DOHH2 (cell line): ENCODE measurements at regions not wholly inside any gene's neighbourhood (a gene's known extent, or its start where the extent isn't known, plus 50 kb on each side); places are given as distances from the start of the nearest gene placed in this dataset.
A peak's percentile ranks its signal among the peaks of the same experiment; 100 is the strongest.
"Not testable (repeated sequence)": the region's sequence is repeated elsewhere in the genome, so short reads cannot be mapped to it uniquely, and the experiment has no call there.

ENCODE experiments used
- H3F3A ChIP-seq: fragments of 200-600 bp; sonication (generic), shearing (Covaris generic); 2 replicates; pipeline ENCODE4 v1.6.0; 2016; ENCODE audit warnings: antibody characterized with exemption, mild to moderate bottlenecking; ENCODE audit not compliant: control insufficient read depth, insufficient read depth
- H3K27ac ChIP-seq: fragments of 200-600 bp; sonication (generic); 2 replicates; pipeline ENCODE4 v1.5.1; 2014; ENCODE audit warnings: low read depth, mild to moderate bottlenecking, low read length, moderate library complexity
- H3K27me3 ChIP-seq: fragments of 200-600 bp; sonication (generic); 2 replicates; pipeline ENCODE4 v1.6.1; 2014; ENCODE audit warnings: mild to moderate bottlenecking, low read length, mixed read lengths; ENCODE audit not compliant: control insufficient read depth
- H3K36me3 ChIP-seq: fragments of 200-600 bp; sonication (generic); 2 replicates; pipeline ENCODE4 v1.6.1; 2014; ENCODE audit warnings: mild to moderate bottlenecking, low read length, moderate library complexity, mixed read lengths; ENCODE audit not compliant: control insufficient read depth
- H3K4me1 ChIP-seq: fragments of 200-600 bp; sonication (generic); 2 replicates; pipeline ENCODE4 v1.6.1; 2014; ENCODE audit warnings: mild to moderate bottlenecking, low read length, mixed read lengths; ENCODE audit not compliant: control insufficient read depth
- H3K4me2 ChIP-seq: fragments of 200-600 bp; sonication (generic); 2 replicates; pipeline ENCODE4 v1.6.0; 2014; ENCODE audit warnings: mild to moderate bottlenecking, low read length, moderate library complexity
- H3K4me3 ChIP-seq: fragments of 200-600 bp; sonication (generic); 2 replicates; pipeline ENCODE4 v1.5.1; 2014; ENCODE audit warnings: mild to moderate bottlenecking, low read length, mixed read lengths
- H3K79me2 ChIP-seq: fragments of 200-600 bp; sonication (generic); 2 replicates; pipeline ENCODE4 v1.6.1; 2014; ENCODE audit warnings: mild to moderate bottlenecking, low read length, mixed read lengths; ENCODE audit not compliant: control insufficient read depth
- H3K9me2 ChIP-seq: fragments of 200-600 bp; sonication (generic); replicated peaks from 2 replicates; pipeline ENCODE4 v1.6.1; 2014; ENCODE audit warnings: mild to moderate bottlenecking, low read length, mixed read lengths; ENCODE audit not compliant: control insufficient read depth
- H3K9me3 ChIP-seq: fragments of 200-600 bp; sonication (generic); 2 replicates; pipeline ENCODE4 v1.6.1; 2014; ENCODE audit warnings: antibody characterized with exemption, low read length, mixed read lengths; ENCODE audit not compliant: control insufficient read depth, insufficient read depth
- H4K20me1 ChIP-seq: fragments of 200-600 bp; sonication (generic); 2 replicates; pipeline ENCODE4 v1.6.0; 2014; ENCODE audit warnings: low read depth, mild to moderate bottlenecking, antibody characterized with exemption, low read length, moderate library complexity; ENCODE audit not compliant: control insufficient read depth, insufficient read depth
- EZH2phosphoT487 ChIP-seq: fragments of 200-600 bp; sonication (generic); IDR thresholded peaks from 2 replicates; pipeline ENCODE4 v1.6.1; 2017; ENCODE audit warnings: borderline replicate concordance, mild to moderate bottlenecking, antibody characterized with exemption, low read length, moderate library complexity, mixed read lengths
- TF ChIP-seq, protein P1 (sequence below): fragments of 200-600 bp; sonication (generic); IDR thresholded peaks from one replicate; pipeline ENCODE4 v1.5.1; 2014; ENCODE audit warnings: antibody characterized with exemption, mild to moderate bottlenecking, low read depth, low read length; ENCODE audit not compliant: poor library complexity, severe bottlenecking

DNA sequence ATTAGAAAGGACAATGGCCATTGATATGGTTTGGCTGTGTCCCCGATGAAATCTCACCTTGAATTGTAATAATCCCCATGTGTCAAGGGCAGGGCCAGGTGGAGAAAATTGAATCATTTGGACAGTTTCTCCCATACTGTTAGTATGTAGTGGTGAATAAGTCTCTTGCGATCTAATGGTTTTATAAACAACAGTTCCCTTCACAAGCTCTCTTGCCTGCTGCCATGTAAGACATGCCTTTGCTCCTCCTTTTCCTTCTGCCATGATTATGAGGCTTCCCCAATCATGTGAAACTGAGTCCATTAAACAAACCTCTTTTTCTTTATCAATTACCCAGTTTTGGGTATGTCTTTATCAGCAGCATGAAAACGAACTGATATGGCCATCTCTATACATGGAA lies 302.7 kb downstream of the SFMBT2 start:
- H3K9me3 ChIP-seq: no peaks in the 10 kb centered on the region
- H3K4me2 ChIP-seq: no peak overlapping the region
- H3K4me1 ChIP-seq: peaks cover 8% of the 10 kb centered on the region
- H4K20me1 ChIP-seq: no peaks in the 10 kb centered on the region
- H3K9me2 ChIP-seq: no peaks in the 10 kb centered on the region
- H3K4me3 ChIP-seq: no peak overlapping the region
- H3F3A ChIP-seq: no peaks in the 10 kb centered on the region
- no peaks in the 10 kb centered on the region for H3K79me2 ChIP-seq
- H3K27ac ChIP-seq: no peak overlapping the region
- no peaks in the 10 kb centered on the region for H3K36me3 ChIP-seq
- no peak for TF ChIP-seq EZH2phosphoT487
- TF ChIP-seq, protein P1, sequence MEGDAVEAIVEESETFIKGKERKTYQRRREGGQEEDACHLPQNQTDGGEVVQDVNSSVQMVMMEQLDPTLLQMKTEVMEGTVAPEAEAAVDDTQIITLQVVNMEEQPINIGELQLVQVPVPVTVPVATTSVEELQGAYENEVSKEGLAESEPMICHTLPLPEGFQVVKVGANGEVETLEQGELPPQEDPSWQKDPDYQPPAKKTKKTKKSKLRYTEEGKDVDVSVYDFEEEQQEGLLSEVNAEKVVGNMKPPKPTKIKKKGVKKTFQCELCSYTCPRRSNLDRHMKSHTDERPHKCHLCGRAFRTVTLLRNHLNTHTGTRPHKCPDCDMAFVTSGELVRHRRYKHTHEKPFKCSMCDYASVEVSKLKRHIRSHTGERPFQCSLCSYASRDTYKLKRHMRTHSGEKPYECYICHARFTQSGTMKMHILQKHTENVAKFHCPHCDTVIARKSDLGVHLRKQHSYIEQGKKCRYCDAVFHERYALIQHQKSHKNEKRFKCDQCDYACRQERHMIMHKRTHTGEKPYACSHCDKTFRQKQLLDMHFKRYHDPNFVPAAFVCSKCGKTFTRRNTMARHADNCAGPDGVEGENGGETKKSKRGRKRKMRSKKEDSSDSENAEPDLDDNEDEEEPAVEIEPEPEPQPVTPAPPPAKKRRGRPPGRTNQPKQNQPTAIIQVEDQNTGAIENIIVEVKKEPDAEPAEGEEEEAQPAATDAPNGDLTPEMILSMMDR: no peak
- H3K27me3 ChIP-seq: 0 out of 2 replicates have a peak, but pooled peaks cover 3% of the 10 kb centered on the region

DNA sequence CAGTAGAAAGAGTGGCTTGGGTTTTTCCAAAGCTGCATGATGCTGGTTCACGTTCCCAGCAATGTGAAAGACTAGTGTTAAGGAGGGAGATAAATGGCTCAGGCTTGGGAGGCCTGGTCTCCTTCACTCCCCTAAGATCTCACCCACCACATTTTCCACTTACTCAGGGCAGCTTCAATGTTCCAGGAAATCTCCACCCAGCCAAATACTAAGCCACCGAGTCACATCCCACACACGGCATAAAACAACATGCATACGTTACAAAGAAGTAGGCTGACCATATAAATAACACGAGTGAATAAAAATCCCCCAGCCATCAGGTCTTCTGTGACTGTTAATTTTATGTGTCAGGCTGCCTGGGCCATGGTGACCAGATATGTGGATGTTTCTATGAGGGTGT lies 303.5 kb downstream of the SFMBT2 start:
- Histone ChIP-seq H3K4me1 (peaks cover 17% of the 10 kb centered on the region), H3F3A (no peaks in the 10 kb centered on the region), H3K36me3 (no peaks in the 10 kb centered on the region), H4K20me1 (no peaks in the 10 kb centered on the region), H3K79me2 (no peaks in the 10 kb centered on the region), H3K4me3 (no peak overlapping the region), H3K9me2 (no peaks in the 10 kb centered on the region), H3K4me2 (no peak overlapping the region), H3K27me3 (0 out of 2 replicates have a peak, but pooled peaks cover 3% of the 10 kb centered on the region), H3K27ac (no peak overlapping the region), H3K9me3 (no peaks in the 10 kb centered on the region)
- no peak for TF ChIP-seq EZH2phosphoT487
- TF ChIP-seq, protein P1: no peak

DNA sequence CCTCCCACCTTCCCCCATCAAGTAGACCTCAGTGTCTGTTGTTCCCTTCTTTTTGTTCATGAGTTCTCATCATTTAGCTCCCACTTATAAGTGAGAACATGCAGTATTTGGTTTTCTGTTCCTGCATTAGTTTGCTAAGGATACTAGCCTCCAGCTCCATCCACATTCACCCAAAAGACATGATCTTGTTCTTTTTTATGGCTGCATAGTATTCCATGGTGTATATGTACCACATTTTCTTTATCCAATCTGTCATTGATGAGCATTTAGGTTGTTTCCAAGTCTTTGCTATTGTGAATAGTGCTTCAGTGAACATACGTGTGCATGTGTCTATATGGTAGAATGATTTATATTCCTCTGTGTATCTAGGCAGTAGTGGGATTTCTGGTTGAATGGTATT lies 306.5 kb downstream of the SFMBT2 start:
- H3K4me3 ChIP-seq, H4K20me1 ChIP-seq, H3K4me2 ChIP-seq, H3K27me3 ChIP-seq, H3K27ac ChIP-seq, H3K9me2 ChIP-seq, H3K9me3 ChIP-seq, H3K36me3 ChIP-seq, H3K79me2 ChIP-seq, H3F3A ChIP-seq: not testable (repeated sequence)
- H3K4me1 ChIP-seq: peaks cover 26% of the 10 kb centered on the region

DNA sequence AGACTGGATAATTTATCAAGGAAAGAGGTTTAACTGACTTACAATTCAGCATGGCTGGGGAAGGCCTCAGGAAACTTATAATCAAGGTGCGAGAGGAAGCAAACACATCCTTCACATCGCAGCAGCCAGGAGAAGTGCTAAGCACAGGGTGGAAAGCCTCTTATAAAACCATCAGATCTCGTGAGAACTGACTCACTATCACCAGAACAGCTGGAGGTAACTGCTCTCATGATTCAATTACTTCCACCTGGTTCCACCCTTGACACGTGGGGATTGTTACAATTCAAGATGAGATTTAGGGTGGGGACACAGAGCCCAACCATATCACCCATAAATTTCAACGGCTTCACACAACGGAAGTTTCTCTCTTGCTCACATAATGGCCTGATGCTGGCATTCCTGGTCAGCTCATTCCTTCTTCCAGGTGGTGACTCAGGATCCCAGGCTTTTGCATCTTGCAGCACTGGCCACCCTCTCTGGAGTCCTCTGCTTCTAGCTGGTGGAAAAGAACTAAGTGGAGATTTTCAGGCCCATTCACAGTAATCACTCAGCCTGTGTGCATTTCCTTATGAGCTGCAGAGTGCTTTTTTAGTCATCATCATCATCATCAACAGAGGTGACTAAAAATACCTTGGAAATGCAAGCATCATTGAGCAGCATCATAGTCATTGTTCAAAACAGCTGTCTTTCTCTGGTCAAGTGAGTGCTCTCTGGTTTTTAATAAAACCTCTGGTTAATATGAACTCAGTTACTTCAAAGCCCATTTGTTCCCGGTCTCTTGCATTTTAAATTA lies 308.1 kb downstream of the SFMBT2 start:
- H4K20me1 ChIP-seq: no peaks in the 10 kb centered on the region
- H3K4me2 ChIP-seq: peak overlapping the region; percentile 82
- H3K4me3 ChIP-seq: peak overlapping the region; percentile 67
- H3K27me3 ChIP-seq: no peaks in the 10 kb centered on the region
- TF ChIP-seq, protein P1: no peak
- TF ChIP-seq EZH2phosphoT487: no peak
- no peaks in the 10 kb centered on the region for H3K9me2 ChIP-seq
- no peaks in the 10 kb centered on the region for H3K79me2 ChIP-seq
- no peaks in the 10 kb centered on the region for H3K9me3 ChIP-seq
- no peaks in the 10 kb centered on the region for H3F3A ChIP-seq
- peak overlapping the region; percentile 78 for H3K27ac ChIP-seq
- H3K4me1 ChIP-seq: peaks cover 26% of the 10 kb centered on the region
- H3K36me3 ChIP-seq: no peaks in the 10 kb centered on the region
